ENCODE measurements at regions not wholly inside any gene's neighbourhood (a gene's known extent, or its start where the extent isn't known, plus 50 kb on each side); places are given as distances from the start of the nearest gene placed in this dataset.

GRCh38 chr9:31519424-31519823 is 865.0 kb upstream of the ACO1 start:
- H3K4me3 ChIP-seq = no peak overlapping the region
- peak; percentile 50 for ATAC-seq
- no peak overlapping the region for H3K4me2 ChIP-seq (ENCODE audit: control insufficient read depth, insufficient read depth)
- H3K27me3 ChIP-seq (replicated peaks in 1 of 2; ENCODE audit: control insufficient read depth in 2 of 2, insufficient read depth in 2 of 2, low read length in 1 of 2) = no peaks in the 10 kb centered on the region
- WGBS (ENCODE audit: insufficient coverage, insufficient replicate concordance, low lambda C conversion rate, missing lambda C conversion rate) = 5% methylated on average over 5 of the region's 5 CpGs
- no peaks in the 10 kb centered on the region for H4K20me1 ChIP-seq (ENCODE audit: control insufficient read depth, insufficient read depth)
- SMC1A ChIA-PET (ENCODE audit: uncharacterized antibody, unreplicated experiment) = interaction anchor here (1.3 to 3.2 kb wide), 3 partner anchors 9 to 35 kb away, joined by 3 to 11 read pairs (median 3); no protein-coding TSS in a partner anchor
- CTCF ChIA-PET = interaction anchor here (0.9 kb wide), 1 partner anchor 23 kb away, joined by 5 read pairs; no protein-coding TSS in a partner anchor
- intact Hi-C loops (cut with micrococcal nuclease; ENCODE audit: unreplicated experiment) = no loop called here
- in situ Hi-C loops (cut with MboI) = no loop called here
- no peaks in the 10 kb centered on the region; the same call in 2 of the 3 replicates for H3K9me3 ChIP-seq (replicated peaks; ENCODE audit: control insufficient read depth, insufficient read depth, low read length)
- peak overlapping the region; percentile 56 for H2AFZ ChIP-seq (ENCODE audit: control insufficient read depth, low read depth, low read length)
- H3K27ac ChIP-seq (ENCODE audit: control insufficient read depth, insufficient read depth) = no peak overlapping the region
- peak; percentile 53; the same call in 1 of the 2 replicates for TF ChIP-seq GABPA (IDR thresholded peaks at IDR 0.05; ENCODE audit: low read depth)
- TF ChIP-seq SPI1 (IDR thresholded peaks at IDR 0.05; ENCODE audit: borderline replicate concordance, insufficient read depth, low read depth, low read length) = no peak
- no peak for TF ChIP-seq RAD51 (IDR thresholded peaks at IDR 0.05)
- TF ChIP-seq NR2C1 (IDR thresholded peaks at IDR 0.05) = 0 out of 2 replicates have a peak, but pooled peaks have one; percentile 7
- H3K36me3 ChIP-seq (ENCODE audit: control insufficient read depth in 2 of 2, insufficient read depth in 2 of 2, low read length in 1 of 2) = no peaks in the 10 kb centered on the region
- no peaks in the 10 kb centered on the region for H3K79me2 ChIP-seq (ENCODE audit: control insufficient read depth, insufficient read depth, low read length)
- POLR2A ChIA-PET = no interaction called here
- no peak for FAIRE-seq
- no peak overlapping the region for H3K9ac ChIP-seq (ENCODE audit: control insufficient read depth, insufficient read depth, low read length)
- no peak for DNase-seq (ENCODE audit: low read depth, low spot score)
- RAD21 ChIA-PET (ENCODE audit: unreplicated experiment) = interaction anchor here (1.0 to 1.4 kb wide), 2 partner anchors 22 to 29 kb away, joined by 3 to 10 read pairs; no protein-coding TSS in a partner anchor
- H3K4me1 ChIP-seq (ENCODE audit: control insufficient read depth, insufficient read depth, low read length) = peaks cover 5% of the 10 kb centered on the region
- no TSS peak for BruUV-seq (replicated peaks)

- intact Hi-C loops (cut with micrococcal nuclease; ENCODE audit: unreplicated experiment) (no loop called here), in situ Hi-C loops (cut with MboI) (no loop called here)
- H3K9ac ChIP-seq (ENCODE audit: control insufficient read depth, insufficient read depth, low read length) = no peak overlapping the region
- SMC1A ChIA-PET (ENCODE audit: uncharacterized antibody, unreplicated experiment) = interaction anchor here (1.3 to 3.2 kb wide), 3 partner anchors 9 to 35 kb away, joined by 3 to 11 read pairs (median 3); no protein-coding TSS in a partner anchor
- no peaks in the 10 kb centered on the region; the same call in 2 of the 3 replicates for H3K9me3 ChIP-seq (replicated peaks; ENCODE audit: control insufficient read depth, insufficient read depth, low read length)
- FAIRE-seq (no peak), DNase-seq (ENCODE audit: low read depth, low spot score) (no peak), ATAC-seq (no peak)
- CTCF ChIA-PET = no interaction called here
- H3K4me3 ChIP-seq = no peak overlapping the region
- POLR2A ChIA-PET = no interaction called here
- no peak overlapping the region for H3K4me2 ChIP-seq (ENCODE audit: control insufficient read depth, insufficient read depth)
- H4K20me1 ChIP-seq (ENCODE audit: control insufficient read depth, insufficient read depth) = no peaks in the 10 kb centered on the region
- peaks cover 5% of the 10 kb centered on the region for H3K4me1 ChIP-seq (ENCODE audit: control insufficient read depth, insufficient read depth, low read length)
- H3K79me2 ChIP-seq (ENCODE audit: control insufficient read depth, insufficient read depth, low read length) = no peaks in the 10 kb centered on the region
- H2AFZ ChIP-seq (ENCODE audit: control insufficient read depth, low read depth, low read length) = peak overlapping the region; percentile 56; the same call in 1 of the 2 replicates
- H3K27me3 ChIP-seq (replicated peaks in 1 of 2; ENCODE audit: control insufficient read depth in 2 of 2, insufficient read depth in 2 of 2, low read length in 1 of 2) = no peaks in the 10 kb centered on the region
- WGBS (ENCODE audit: insufficient coverage, insufficient replicate concordance, low lambda C conversion rate, missing lambda C conversion rate) = 19% methylated on average over 2 of the region's 2 CpGs
- no peak overlapping the region for H3K27ac ChIP-seq (ENCODE audit: control insufficient read depth, insufficient read depth)
- H3K36me3 ChIP-seq (ENCODE audit: control insufficient read depth in 2 of 2, insufficient read depth in 2 of 2, low read length in 1 of 2) = no peaks in the 10 kb centered on the region
- no TSS peak for BruUV-seq (replicated peaks)
- RAD21 ChIA-PET (ENCODE audit: unreplicated experiment) = interaction anchor here (1.4 kb wide), 1 partner anchor 22 kb away, joined by 10 read pairs; no protein-coding TSS in a partner anchor
- no peak for TF ChIP-seq GABPA (IDR thresholded peaks at IDR 0.05; ENCODE audit: low read depth)
- TF ChIP-seq CHD2 (IDR thresholded peaks at IDR 0.05; ENCODE audit: borderline replicate concordance, low read depth, low read length) = no peak
- TF ChIP-seq MYC (IDR thresholded peaks at IDR 0.05; ENCODE audit: insufficient read depth, insufficient read length, insufficient replicate concordance, low read length, severe bottlenecking) = no peak
- TF ChIP-seq SUPT20H (IDR thresholded peaks at IDR 0.05; ENCODE audit: borderline replicate concordance, control insufficient read depth, low read depth, low read length) = no peak
- TF ChIP-seq, protein P1, sequence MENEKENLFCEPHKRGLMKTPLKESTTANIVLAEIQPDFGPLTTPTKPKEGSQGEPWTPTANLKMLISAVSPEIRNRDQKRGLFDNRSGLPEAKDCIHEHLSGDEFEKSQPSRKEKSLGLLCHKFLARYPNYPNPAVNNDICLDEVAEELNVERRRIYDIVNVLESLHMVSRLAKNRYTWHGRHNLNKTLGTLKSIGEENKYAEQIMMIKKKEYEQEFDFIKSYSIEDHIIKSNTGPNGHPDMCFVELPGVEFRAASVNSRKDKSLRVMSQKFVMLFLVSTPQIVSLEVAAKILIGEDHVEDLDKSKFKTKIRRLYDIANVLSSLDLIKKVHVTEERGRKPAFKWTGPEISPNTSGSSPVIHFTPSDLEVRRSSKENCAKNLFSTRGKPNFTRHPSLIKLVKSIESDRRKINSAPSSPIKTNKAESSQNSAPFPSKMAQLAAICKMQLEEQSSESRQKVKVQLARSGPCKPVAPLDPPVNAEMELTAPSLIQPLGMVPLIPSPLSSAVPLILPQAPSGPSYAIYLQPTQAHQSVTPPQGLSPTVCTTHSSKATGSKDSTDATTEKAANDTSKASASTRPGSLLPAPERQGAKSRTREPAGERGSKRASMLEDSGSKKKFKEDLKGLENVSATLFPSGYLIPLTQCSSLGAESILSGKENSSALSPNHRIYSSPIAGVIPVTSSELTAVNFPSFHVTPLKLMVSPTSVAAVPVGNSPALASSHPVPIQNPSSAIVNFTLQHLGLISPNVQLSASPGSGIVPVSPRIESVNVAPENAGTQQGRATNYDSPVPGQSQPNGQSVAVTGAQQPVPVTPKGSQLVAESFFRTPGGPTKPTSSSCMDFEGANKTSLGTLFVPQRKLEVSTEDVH (IDR thresholded peaks at IDR 0.05; ENCODE audit: low read depth, partially characterized antibody) = no peak
- no peak for TF ChIP-seq RBBP5 (conservative IDR thresholded peaks at IDR 0.05)
- no peak for TF ChIP-seq BRCA1 (IDR thresholded peaks at IDR 0.05; ENCODE audit: low read depth, low read length)
- TF ChIP-seq, protein P2, sequence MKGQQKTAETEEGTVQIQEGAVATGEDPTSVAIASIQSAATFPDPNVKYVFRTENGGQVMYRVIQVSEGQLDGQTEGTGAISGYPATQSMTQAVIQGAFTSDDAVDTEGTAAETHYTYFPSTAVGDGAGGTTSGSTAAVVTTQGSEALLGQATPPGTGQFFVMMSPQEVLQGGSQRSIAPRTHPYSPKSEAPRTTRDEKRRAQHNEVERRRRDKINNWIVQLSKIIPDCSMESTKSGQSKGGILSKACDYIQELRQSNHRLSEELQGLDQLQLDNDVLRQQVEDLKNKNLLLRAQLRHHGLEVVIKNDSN (IDR thresholded peaks at IDR 0.05; ENCODE audit: borderline replicate concordance, extremely low read length, insufficient read depth, low read depth, low read length) = no peak
- TF ChIP-seq NFYA (IDR thresholded peaks at IDR 0.05; ENCODE audit: borderline replicate concordance, low read depth, low read length) = no peak
- TF ChIP-seq EP300 (IDR thresholded peaks at IDR 0.05; ENCODE audit: borderline replicate concordance in 1 of 2, control insufficient read depth in 1 of 2, low read depth in 2 of 2, low read length in 2 of 2) = no peak
Measured at GRCh38 chr9:31519826-31520225, 864.6 kb upstream of the ACO1 start.
